MM.1S (cell line): ENCODE measurements at regions not wholly inside any gene's neighbourhood (a gene's known extent, or its start where the extent isn't known, plus 50 kb on each side); places are given as distances from the start of the nearest gene placed in this dataset.

Experiments used
- DNase-seq: peaks from one replicate; pipeline ENCODE4 v3.0.0-alpha.2; 2015
- H2AFZ ChIP-seq: fragments of 300-600 bp; sonication (generic); 2 replicates; pipeline ENCODE4 v1.6.0; 2016; ENCODE audit warnings: antibody characterized with exemption, low read length
- H3F3A ChIP-seq: fragments of 300-600 bp; sonication (generic); 2 replicates; pipeline ENCODE4 v1.6.1; 2016; ENCODE audit warnings: mild to moderate bottlenecking, antibody characterized with exemption, low read length, moderate library complexity, mixed read lengths; ENCODE audit not compliant: insufficient read depth
- H3K27ac ChIP-seq: fragments of 300-600 bp; sonication (generic); 2 replicates; pipeline ENCODE4 v1.5.1; 2016; ENCODE audit warnings: mild to moderate bottlenecking, low read length
- H3K27me3 ChIP-seq: fragments of 300-600 bp; sonication (generic); replicated peaks from 2 replicates; pipeline ENCODE4 v1.6.0; 2016; ENCODE audit warnings: low read length; ENCODE audit not compliant: insufficient read depth
- H3K36me3 ChIP-seq: fragments of 300-600 bp; sonication (generic); replicated peaks from 2 replicates; pipeline ENCODE4 v1.6.1; 2016; ENCODE audit warnings: mild to moderate bottlenecking, low read length, mixed read lengths; ENCODE audit not compliant: insufficient read depth
- H3K4me1 ChIP-seq: fragments of 300-600 bp; sonication (generic); 2 replicates; pipeline ENCODE4 v1.6.1; 2016; ENCODE audit warnings: low read length, mixed read lengths
- H3K4me2 ChIP-seq: fragments of 300-600 bp; sonication (generic); 2 replicates; pipeline ENCODE4 v1.6.0; 2016; ENCODE audit warnings: low read depth, low read length
- H3K4me3 ChIP-seq: fragments of 300-600 bp; sonication (generic); 2 replicates; pipeline ENCODE4 v1.5.1; 2016; ENCODE audit warnings: low read length, mixed read lengths
- H3K79me2 ChIP-seq: fragments of 300-600 bp; sonication (generic); 2 replicates; pipeline ENCODE4 v1.6.1; 2016; ENCODE audit warnings: mixed run types, low read length, mixed read lengths
- H3K9ac ChIP-seq: fragments of 300-600 bp; sonication (generic); 2 replicates; pipeline ENCODE4 v1.6.1; 2016; ENCODE audit warnings: low read length, mixed read lengths
- H3K9me2 ChIP-seq: fragments of 300-600 bp; sonication (generic); replicated peaks from 2 replicates; pipeline ENCODE4 v1.6.1; 2016; ENCODE audit warnings: mild to moderate bottlenecking, low read length, mixed read lengths; ENCODE audit not compliant: insufficient read depth
- H3K9me3 ChIP-seq: fragments of 300-600 bp; sonication (generic); replicated peaks from 2 replicates; pipeline ENCODE4 v1.6.1; 2016; ENCODE audit warnings: mild to moderate bottlenecking, low read length, mixed read lengths; ENCODE audit not compliant: insufficient read depth
- H4K20me1 ChIP-seq: fragments of 300-600 bp; sonication (generic); 2 replicates; pipeline ENCODE4 v1.6.1; 2016; ENCODE audit warnings: mild to moderate bottlenecking, low read length, moderate library complexity, mixed read lengths; ENCODE audit not compliant: insufficient read depth
- CTCF ChIP-seq: fragments of 300-600 bp; sonication (generic); IDR thresholded peaks from 2 replicates; pipeline ENCODE4 v1.5.1; 2016; ENCODE audit warnings: antibody characterized with exemption, low read length, mixed read lengths
- EZH2 ChIP-seq: fragments of 300-600 bp; sonication (generic); optimal IDR thresholded peaks from 2 replicates; pipeline ENCODE3; 2017; ENCODE audit warnings: low read depth, mild to moderate bottlenecking, antibody characterized with exemption, low read length, mixed read lengths
- EZH2phosphoT487 ChIP-seq: fragments of 300-600 bp; sonication (generic); IDR thresholded peaks from 2 replicates; pipeline ENCODE4 v1.6.1; 2018; ENCODE audit warnings: antibody characterized with exemption, low read length

- H3F3A ChIP-seq, result no peaks in the 10 kb centered on the region
- no peaks in the 10 kb centered on the region for H4K20me1 ChIP-seq
- no peaks in the 10 kb centered on the region for H3K36me3 ChIP-seq
- H3K9ac ChIP-seq, result no peak overlapping the region
- no peak overlapping the region for H3K4me2 ChIP-seq
- H3K79me2 ChIP-seq, result no peaks in the 10 kb centered on the region
- H3K27me3 ChIP-seq, result no peaks in the 10 kb centered on the region
- no peak overlapping the region for H3K4me3 ChIP-seq
- no peaks in the 10 kb centered on the region for H3K9me3 ChIP-seq
- peaks cover 7% of the 10 kb centered on the region; the same call in 1 of the 2 replicates for H3K4me1 ChIP-seq
- no peaks in the 10 kb centered on the region for H3K9me2 ChIP-seq
- H2AFZ ChIP-seq, result no peak overlapping the region
- TF ChIP-seq EZH2, result no peak
- TF ChIP-seq EZH2phosphoT487, result no peak
- TF ChIP-seq CTCF, result no peak
- DNase-seq, result no peak
- no peak overlapping the region for H3K27ac ChIP-seq
Measured at GRCh38 chr13:50348371-50348770, 333.1 kb downstream of the KCNRG start.

- no peak overlapping the region for H3K4me2 ChIP-seq
- H3K4me3 ChIP-seq, result no peak overlapping the region
- H3K27ac ChIP-seq, result no peak overlapping the region
- no peaks in the 10 kb centered on the region for H3K36me3 ChIP-seq
- no peaks in the 10 kb centered on the region for H3K27me3 ChIP-seq
- H3K9ac ChIP-seq, result no peak overlapping the region
- H2AFZ ChIP-seq, result no peak overlapping the region
- no peaks in the 10 kb centered on the region for H3K9me3 ChIP-seq
- no peak for DNase-seq
- no peaks in the 10 kb centered on the region for H4K20me1 ChIP-seq
- no peaks in the 10 kb centered on the region for H3K79me2 ChIP-seq
- peaks cover 11% of the 10 kb centered on the region for H3K4me1 ChIP-seq
- H3F3A ChIP-seq, result no peaks in the 10 kb centered on the region
- TF ChIP-seq EZH2 (no peak), EZH2phosphoT487 (no peak), CTCF (no peak)
- no peaks in the 10 kb centered on the region for H3K9me2 ChIP-seq
Measured at GRCh38 chr13:50352720-50353480, 337.7 kb downstream of the KCNRG start.

GRCh38 chr13:50353651-50354415 lies 338.6 kb downstream of the KCNRG start:
- peaks cover 20% of the 10 kb centered on the region for H3K4me1 ChIP-seq
- H3K4me2 ChIP-seq, result no peak overlapping the region
- no peaks in the 10 kb centered on the region for H3K9me2 ChIP-seq
- no peaks in the 10 kb centered on the region for H3K79me2 ChIP-seq
- H3K36me3 ChIP-seq, result no peaks in the 10 kb centered on the region
- no peak overlapping the region for H3K4me3 ChIP-seq
- H3K27me3 ChIP-seq, result no peaks in the 10 kb centered on the region
- no peaks in the 10 kb centered on the region for H4K20me1 ChIP-seq
- H3K9ac ChIP-seq, result no peak overlapping the region
- H3K9me3 ChIP-seq, result no peaks in the 10 kb centered on the region
- no peak overlapping the region for H2AFZ ChIP-seq
- DNase-seq, result no peak
- H3F3A ChIP-seq, result no peaks in the 10 kb centered on the region
- H3K27ac ChIP-seq, result no peak overlapping the region
- TF ChIP-seq EZH2phosphoT487 (no peak), EZH2 (no peak), CTCF (no peak)
